ENCODE measurements at regions not wholly inside any gene's neighbourhood (a gene's known extent, or its start where the extent isn't known, plus 50 kb on each side); places are given as distances from the start of the nearest gene placed in this dataset.

GRCh38 chr13:107018285-107018684 is 450.3 kb upstream of the ARGLU1 start:
- WGBS, 2 experiments (ENCODE audit: insufficient coverage in 1 of 2, insufficient read length in 1 of 2) = 90 to 98% methylated on average over 4 of the region's 4 CpGs
- H3K27me3 Mint-ChIP-seq (ENCODE audit: insufficient read depth) = no peaks in the 10 kb centered on the region
- no peaks in the 10 kb centered on the region for H3K36me3 Mint-ChIP-seq (ENCODE audit: low read depth)
- H3K4me1 Mint-ChIP-seq = peaks cover 2% of the 10 kb centered on the region
- H3K4me3 Mint-ChIP-seq = no peak overlapping the region
- no peak overlapping the region for H3K4me3 ChIP-seq (ENCODE audit: low read length)
- TF ChIP-seq CTCF (conservative IDR thresholded peaks at IDR 0.05) = no peak
- no peaks in the 10 kb centered on the region for H3K9me3 ChIP-seq (ENCODE audit: control insufficient read depth, low read length)
- no peak for DNase-seq
- H3K27ac Mint-ChIP-seq = no peak overlapping the region
- H3K27ac ChIP-seq (ENCODE audit: low read depth, low read length) = no peak overlapping the region
- H3K27me3 ChIP-seq (ENCODE audit: control insufficient read depth, insufficient read depth, low read length, poor library complexity, severe bottlenecking) = no peaks in the 10 kb centered on the region
- no peaks in the 10 kb centered on the region for H3K36me3 ChIP-seq (ENCODE audit: control insufficient read depth, insufficient read depth, low read length)
- no peak overlapping the region for H3K9ac ChIP-seq (ENCODE audit: extremely low read depth, low read length, poor library complexity, severe bottlenecking)
- H3K9me3 Mint-ChIP-seq = peaks cover 2% of the 10 kb centered on the region
- H3K4me1 ChIP-seq (ENCODE audit: control insufficient read depth, insufficient read depth, low read length) = no peaks in the 10 kb centered on the region

- no peak for DNase-seq
- Histone ChIP-seq H3K27ac (ENCODE audit: low read depth, low read length) (no peak overlapping the region), H3K4me3 (ENCODE audit: low read length) (no peak overlapping the region), H3K4me1 (ENCODE audit: control insufficient read depth, insufficient read depth, low read length) (no peaks in the 10 kb centered on the region), H3K9me3 (ENCODE audit: control insufficient read depth, low read length) (no peaks in the 10 kb centered on the region), H3K36me3 (ENCODE audit: control insufficient read depth, insufficient read depth, low read length) (no peaks in the 10 kb centered on the region), H3K9ac (ENCODE audit: extremely low read depth, low read length, poor library complexity, severe bottlenecking) (no peak overlapping the region), H3K27me3 (ENCODE audit: control insufficient read depth, insufficient read depth, low read length, poor library complexity, severe bottlenecking) (no peaks in the 10 kb centered on the region)
- Mint-ChIP-seq H3K27ac (no peak overlapping the region), H3K36me3 (ENCODE audit: low read depth) (no peaks in the 10 kb centered on the region), H3K9me3 (no peaks in the 10 kb centered on the region), H3K27me3 (ENCODE audit: insufficient read depth) (no peaks in the 10 kb centered on the region), H3K4me3 (no peak overlapping the region), H3K4me1 (peaks cover 1% of the 10 kb centered on the region)
- 97 to 100% methylated on average over 1 to 2 of the region's 2 CpGs for WGBS, 2 experiments (ENCODE audit: insufficient coverage in 1 of 2, insufficient read length in 1 of 2)
- TF ChIP-seq CTCF (conservative IDR thresholded peaks at IDR 0.05) = no peak
Measured at GRCh38 chr13:107006661-107007060, 438.7 kb upstream of the ARGLU1 start.

GRCh38 chr13:107005577-107005976 is 437.6 kb upstream of the ARGLU1 start:
- no peak for TF ChIP-seq CTCF (conservative IDR thresholded peaks at IDR 0.05)
- Mint-ChIP-seq H3K27me3 (ENCODE audit: insufficient read depth) (no peaks in the 10 kb centered on the region), H3K36me3 (ENCODE audit: low read depth) (no peaks in the 10 kb centered on the region), H3K27ac (peak overlapping the region; percentile 31), H3K9me3 (no peaks in the 10 kb centered on the region), H3K4me3 (no peak overlapping the region), H3K4me1 (peaks cover 1% of the 10 kb centered on the region)
- Histone ChIP-seq H3K27ac (ENCODE audit: low read depth, low read length) (no peak overlapping the region), H3K4me3 (ENCODE audit: low read length) (no peak overlapping the region), H3K27me3 (ENCODE audit: control insufficient read depth, insufficient read depth, low read length, poor library complexity, severe bottlenecking) (no peaks in the 10 kb centered on the region), H3K9ac (ENCODE audit: extremely low read depth, low read length, poor library complexity, severe bottlenecking) (no peak overlapping the region), H3K4me1 (ENCODE audit: control insufficient read depth, insufficient read depth, low read length) (no peaks in the 10 kb centered on the region), H3K36me3 (ENCODE audit: control insufficient read depth, insufficient read depth, low read length) (no peaks in the 10 kb centered on the region), H3K9me3 (ENCODE audit: control insufficient read depth, low read length) (no peaks in the 10 kb centered on the region)
- WGBS, 2 experiments (ENCODE audit: insufficient coverage in 1 of 2, insufficient read length in 1 of 2) = 80% methylated on average over 4 of the region's 4 CpGs; no CpG with 5 or more reads in 1 of the 2 experiments
- no peak for DNase-seq
